Upper lobe of right lung (tissue), 1 donor: ENCODE measurements at regions not wholly inside any gene's neighbourhood (a gene's known extent, or its start where the extent isn't known, plus 50 kb on each side); places are given as distances from the start of the nearest gene placed in this dataset.

Source experiments
- ATAC-seq: fragments of 200-7000 bp; cut with Tn5 transposase; one replicate; pipeline ENCODE4 v1.9.1; 2020; ENCODE audit warnings: mild to moderate bottlenecking, moderate library complexity
- DNase-seq: peaks from one replicate; pipeline ENCODE4 v3.0.0-alpha.2; 2020
- H3K27ac ChIP-seq: fragments of 200-600 bp; one replicate; pipeline ENCODE4 v1.8.0; 2022
- H3K27me3 ChIP-seq: fragments of 200-600 bp; one replicate; pipeline ENCODE4 v1.8.0; 2022; ENCODE audit warnings: mild to moderate bottlenecking
- H3K36me3 ChIP-seq: fragments of 200-600 bp; one replicate; pipeline ENCODE4 v1.8.0; 2022
- H3K4me1 ChIP-seq: fragments of 200-600 bp; one replicate; pipeline ENCODE4 v1.8.0; 2022
- H3K4me3 ChIP-seq: fragments of 200-600 bp; one replicate; pipeline ENCODE4 v1.8.0; 2022; ENCODE audit warnings: mild to moderate bottlenecking
- H3K9me3 ChIP-seq: fragments of 200-600 bp; one replicate; pipeline ENCODE4 v1.8.0; 2022
- CTCF ChIP-seq: fragments of 200-600 bp; IDR thresholded peaks from one replicate; pipeline ENCODE4 v1.8.0; 2022; ENCODE audit warnings: antibody characterized with exemption
- intact Hi-C: fragments of 100-400 bp; cut with DNase I; formaldehyde crosslinking; loops from one replicate; pipeline ENCODE4 v1.11.0; 2022
- donor health status: DM: no; HTN: yes; CAD: no; lungs with severe emphysema.

DNA sequence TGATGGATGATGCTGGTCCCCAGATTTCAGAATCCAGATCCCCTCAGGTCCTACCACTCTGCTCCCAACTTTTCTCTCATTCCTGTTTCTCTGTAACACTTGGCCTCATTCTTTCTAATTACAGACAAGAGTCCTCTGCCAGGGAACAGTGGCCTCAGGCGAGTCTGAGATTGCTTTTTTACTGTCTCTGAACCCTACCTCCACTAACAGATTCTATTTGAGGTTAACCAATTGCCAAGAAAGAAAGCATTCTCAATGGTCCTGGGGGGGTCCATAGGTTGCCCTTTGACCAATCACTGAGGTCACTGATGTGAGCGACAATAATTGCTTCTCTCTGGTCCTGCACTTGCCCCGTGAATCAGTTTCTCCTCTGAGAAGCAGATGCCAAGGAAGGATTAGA lies 145.2 kb upstream of the TMEM108 start:
- Histone ChIP-seq H3K36me3 (no peaks in the 10 kb centered on the region), H3K27me3 (no peaks in the 10 kb centered on the region), H3K27ac (no peak overlapping the region), H3K4me3 (no peak overlapping the region), H3K9me3 (no peaks in the 10 kb centered on the region), H3K4me1 (no peaks in the 10 kb centered on the region)
- no peak for TF ChIP-seq CTCF
- no peak for DNase-seq
- intact Hi-C loops: no loop called here
- ATAC-seq: no peak

GRCh38 chr3:132881756-132882409 lies 156.3 kb upstream of the TMEM108 start:
- intact Hi-C loops: no loop called here

GRCh38 chr3:132880986-132881385 lies 157.2 kb upstream of the TMEM108 start:
- H3K27ac ChIP-seq: no peak overlapping the region
- H3K9me3 ChIP-seq: no peaks in the 10 kb centered on the region
- no peaks in the 10 kb centered on the region for H3K27me3 ChIP-seq
- ATAC-seq (no peak), DNase-seq (no peak)
- no peak overlapping the region for H3K4me3 ChIP-seq
- intact Hi-C loops: no loop called here
- TF ChIP-seq CTCF: no peak
- no peaks in the 10 kb centered on the region for H3K36me3 ChIP-seq
- no peaks in the 10 kb centered on the region for H3K4me1 ChIP-seq

More at GRCh38 chr3:132881756-132882409, 156.3 kb upstream of the TMEM108 start:
- Histone ChIP-seq H3K4me3 (no peak overlapping the region), H3K9me3 (no peaks in the 10 kb centered on the region), H3K4me1 (no peaks in the 10 kb centered on the region), H3K36me3 (no peaks in the 10 kb centered on the region), H3K27me3 (no peaks in the 10 kb centered on the region), H3K27ac (no peak overlapping the region)
- DNase-seq (no peak), ATAC-seq (no peak)
- TF ChIP-seq CTCF: no peak

DNA sequence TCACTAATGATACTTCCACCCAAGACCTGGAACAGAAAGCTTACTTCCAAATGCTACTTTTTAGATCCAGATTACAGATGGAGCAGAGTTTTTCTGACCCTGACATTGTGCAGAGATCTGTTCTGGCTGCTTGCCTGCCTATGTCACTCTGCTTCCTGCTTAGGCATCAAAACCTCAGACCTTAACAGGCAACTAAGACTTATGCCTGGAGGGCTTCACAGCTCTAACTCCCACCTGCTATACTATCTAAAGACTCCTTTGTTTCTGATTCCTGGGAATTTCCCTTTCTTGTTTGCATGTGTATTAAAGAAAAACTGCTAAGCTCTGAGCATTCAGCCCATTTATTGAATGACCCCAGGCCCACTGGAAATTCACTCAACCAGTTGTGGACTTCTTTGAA lies 157.4 kb upstream of the NPHP3 start:
- no peaks in the 10 kb centered on the region for H3K27me3 ChIP-seq
- no peak overlapping the region for H3K27ac ChIP-seq
- TF ChIP-seq CTCF: no peak
- DNase-seq (no peak), ATAC-seq (no peak)
- intact Hi-C loops: no loop called here
- H3K4me3 ChIP-seq: no peak overlapping the region
- no peaks in the 10 kb centered on the region for H3K9me3 ChIP-seq
- H3K4me1 ChIP-seq: no peaks in the 10 kb centered on the region
- H3K36me3 ChIP-seq: no peaks in the 10 kb centered on the region

DNA sequence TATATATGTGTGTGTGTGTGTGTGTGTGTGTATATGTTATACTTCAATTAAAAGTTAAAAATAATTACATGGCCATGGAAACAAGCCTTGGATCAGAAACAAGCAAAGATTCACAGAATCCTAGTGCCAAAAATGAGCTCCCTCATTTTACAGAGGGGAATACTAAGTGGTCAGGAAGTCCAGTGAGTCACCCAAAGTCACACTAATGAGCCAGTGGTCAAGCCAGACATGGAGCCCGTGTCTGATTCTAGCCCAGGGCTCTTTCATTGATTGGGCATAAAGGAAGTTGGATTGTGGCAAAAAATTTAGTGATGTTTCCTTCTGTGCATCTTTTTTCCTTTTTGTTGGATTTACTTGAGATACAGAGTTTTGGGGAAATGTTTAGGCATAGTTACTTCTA lies 152.5 kb upstream of the NPHP3 start:
- DNase-seq (no peak), ATAC-seq (no peak)
- Histone ChIP-seq H3K27ac (no peak overlapping the region), H3K4me1 (no peaks in the 10 kb centered on the region), H3K9me3 (no peaks in the 10 kb centered on the region), H3K27me3 (no peaks in the 10 kb centered on the region), H3K4me3 (no peak overlapping the region), H3K36me3 (no peaks in the 10 kb centered on the region)
- intact Hi-C loops: no loop called here
- no peak for TF ChIP-seq CTCF

DNA sequence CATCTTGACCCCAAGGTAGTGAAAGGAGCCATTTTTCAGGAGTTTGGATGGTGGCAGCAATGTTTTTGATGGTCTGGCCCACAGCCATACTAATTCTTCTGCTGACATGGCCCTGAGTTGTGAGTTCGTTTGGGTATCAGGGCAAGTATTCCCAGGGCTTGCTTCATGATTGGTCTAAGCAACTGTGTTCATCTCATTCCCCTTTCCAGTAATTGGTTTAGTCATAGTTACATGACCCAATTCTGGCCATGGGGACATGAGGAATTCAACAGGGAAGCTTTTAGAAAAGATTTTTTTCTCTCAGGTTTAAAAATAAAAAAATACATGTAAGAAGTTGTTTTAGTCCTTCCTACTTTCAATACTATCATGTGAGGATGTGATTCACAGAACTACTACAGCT lies 150.5 kb upstream of the NPHP3 start:
- Histone ChIP-seq H3K4me1 (no peaks in the 10 kb centered on the region), H3K9me3 (no peaks in the 10 kb centered on the region), H3K4me3 (no peak overlapping the region), H3K27ac (no peak overlapping the region), H3K36me3 (no peaks in the 10 kb centered on the region), H3K27me3 (no peaks in the 10 kb centered on the region)
- no peak for ATAC-seq
- TF ChIP-seq CTCF: no peak
- DNase-seq: no peak
- intact Hi-C loops: no loop called here
